ENCODE measurements at regions not wholly inside any gene's neighbourhood (a gene's known extent, or its start where the extent isn't known, plus 50 kb on each side); places are given as distances from the start of the nearest gene placed in this dataset.

DNA sequence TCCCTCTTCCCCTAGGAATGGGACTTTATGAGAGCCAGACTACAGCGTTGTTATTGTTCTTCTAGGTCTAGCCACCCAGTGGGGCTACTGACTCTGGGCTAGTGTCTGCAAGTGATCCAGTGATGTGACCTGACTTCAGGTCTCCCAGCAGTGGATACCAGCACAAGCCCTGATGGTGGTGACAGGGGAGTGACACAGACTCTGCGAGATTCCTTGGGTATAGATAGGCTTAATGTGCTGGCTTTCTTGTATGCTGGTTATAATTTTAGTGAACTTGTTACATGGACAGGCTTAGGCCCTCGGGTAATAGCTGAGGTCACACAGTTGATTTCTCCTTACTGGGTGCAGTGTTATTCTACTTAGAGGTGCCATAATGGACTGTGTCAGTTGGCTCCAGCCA is 106.9 kb downstream of the TBC1D30 start:
- H3K4me1 Mint-ChIP-seq: peaks cover 14% of the 10 kb centered on the region
- no peaks in the 10 kb centered on the region for H3K36me3 Mint-ChIP-seq

GRCh38 chr12:64931981-64932380 is 107.5 kb downstream of the TBC1D30 start:
- Mint-ChIP-seq H3K27ac (no peak overlapping the region), H3K9me3 (peaks cover 27% of the 10 kb centered on the region), H3K36me3 (no peaks in the 10 kb centered on the region), H3K27me3 (ENCODE audit: low read depth) (peaks cover 14% of the 10 kb centered on the region), H3K4me1 (peaks cover 14% of the 10 kb centered on the region), H3K4me3 (no peak overlapping the region)
- DNase-seq (ENCODE audit: low spot score in 2 of 2, unreplicated experiment in 2 of 2): no peak
- TF ChIP-seq, protein P1, sequence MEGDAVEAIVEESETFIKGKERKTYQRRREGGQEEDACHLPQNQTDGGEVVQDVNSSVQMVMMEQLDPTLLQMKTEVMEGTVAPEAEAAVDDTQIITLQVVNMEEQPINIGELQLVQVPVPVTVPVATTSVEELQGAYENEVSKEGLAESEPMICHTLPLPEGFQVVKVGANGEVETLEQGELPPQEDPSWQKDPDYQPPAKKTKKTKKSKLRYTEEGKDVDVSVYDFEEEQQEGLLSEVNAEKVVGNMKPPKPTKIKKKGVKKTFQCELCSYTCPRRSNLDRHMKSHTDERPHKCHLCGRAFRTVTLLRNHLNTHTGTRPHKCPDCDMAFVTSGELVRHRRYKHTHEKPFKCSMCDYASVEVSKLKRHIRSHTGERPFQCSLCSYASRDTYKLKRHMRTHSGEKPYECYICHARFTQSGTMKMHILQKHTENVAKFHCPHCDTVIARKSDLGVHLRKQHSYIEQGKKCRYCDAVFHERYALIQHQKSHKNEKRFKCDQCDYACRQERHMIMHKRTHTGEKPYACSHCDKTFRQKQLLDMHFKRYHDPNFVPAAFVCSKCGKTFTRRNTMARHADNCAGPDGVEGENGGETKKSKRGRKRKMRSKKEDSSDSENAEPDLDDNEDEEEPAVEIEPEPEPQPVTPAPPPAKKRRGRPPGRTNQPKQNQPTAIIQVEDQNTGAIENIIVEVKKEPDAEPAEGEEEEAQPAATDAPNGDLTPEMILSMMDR (IDR thresholded peaks at IDR 0.05; ENCODE audit: unreplicated experiment): no peak

More for the DNA sequence above, 106.9 kb downstream of the TBC1D30 start:
- Mint-ChIP-seq H3K27ac (no peak overlapping the region), H3K27me3 (ENCODE audit: low read depth) (peaks cover 15% of the 10 kb centered on the region), H3K4me3 (no peak overlapping the region), H3K9me3 (peaks cover 30% of the 10 kb centered on the region)
- DNase-seq (ENCODE audit: low spot score in 2 of 2, unreplicated experiment in 2 of 2): no peak
- TF ChIP-seq, protein P1 (IDR thresholded peaks at IDR 0.05; ENCODE audit: unreplicated experiment): no peak

GRCh38 chr12:64933791-64934190 is 109.3 kb downstream of the TBC1D30 start:
- Mint-ChIP-seq H3K4me3 (no peak overlapping the region), H3K4me1 (peaks cover 14% of the 10 kb centered on the region), H3K36me3 (peaks cover 3% of the 10 kb centered on the region), H3K27ac (no peak overlapping the region), H3K27me3 (ENCODE audit: low read depth) (peaks cover 7% of the 10 kb centered on the region), H3K9me3 (peaks cover 17% of the 10 kb centered on the region)
- TF ChIP-seq, protein P1 (IDR thresholded peaks at IDR 0.05; ENCODE audit: unreplicated experiment): no peak
- DNase-seq (ENCODE audit: low spot score in 2 of 2, unreplicated experiment in 2 of 2): no peak

- Mint-ChIP-seq H3K4me3 (no peak overlapping the region), H3K4me1 (peaks cover 3% of the 10 kb centered on the region), H3K9me3 (peaks cover 16% of the 10 kb centered on the region), H3K36me3 (peaks cover 3% of the 10 kb centered on the region), H3K27me3 (ENCODE audit: low read depth) (peaks cover 2% of the 10 kb centered on the region), H3K27ac (no peak overlapping the region)
- TF ChIP-seq, protein P1 (IDR thresholded peaks at IDR 0.05; ENCODE audit: unreplicated experiment): no peak
- no peak for DNase-seq (ENCODE audit: low spot score in 2 of 2, unreplicated experiment in 2 of 2)
Measured at GRCh38 chr12:64937452-64937851, 113.0 kb downstream of the TBC1D30 start.

GRCh38 chr12:64938179-64938578 is 113.7 kb downstream of the TBC1D30 start:
- DNase-seq (ENCODE audit: low spot score in 2 of 2, unreplicated experiment in 2 of 2): no peak
- H3K27me3 Mint-ChIP-seq (ENCODE audit: low read depth): peaks cover 2% of the 10 kb centered on the region
- peaks cover 16% of the 10 kb centered on the region for H3K9me3 Mint-ChIP-seq
- TF ChIP-seq, protein P1 (IDR thresholded peaks at IDR 0.05; ENCODE audit: unreplicated experiment): no peak
- H3K4me3 Mint-ChIP-seq: no peak overlapping the region
- no peaks in the 10 kb centered on the region for H3K4me1 Mint-ChIP-seq
- peaks cover 3% of the 10 kb centered on the region for H3K36me3 Mint-ChIP-seq
- no peak overlapping the region for H3K27ac Mint-ChIP-seq

DNA sequence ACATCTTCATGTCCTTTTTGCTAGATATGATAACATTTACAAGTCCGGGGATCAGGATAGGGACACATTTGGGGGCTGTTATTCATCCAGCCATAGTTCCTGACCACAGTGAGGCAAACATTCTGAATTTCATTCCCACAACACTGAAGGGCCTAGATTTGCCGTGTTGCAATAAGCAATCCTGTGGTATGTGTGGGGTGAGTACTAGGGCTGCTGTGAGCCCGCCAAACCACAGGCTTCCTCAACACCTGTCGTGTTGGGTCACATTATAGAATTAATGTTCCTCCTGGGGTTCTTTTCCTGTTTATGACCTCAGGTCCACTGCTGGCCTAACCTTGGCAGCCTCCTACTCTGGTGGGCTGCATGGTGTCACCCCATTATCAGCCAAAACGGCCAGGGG is 119.2 kb downstream of the TBC1D30 start:
- Mint-ChIP-seq H3K36me3 (peaks cover 2% of the 10 kb centered on the region), H3K4me3 (no peak overlapping the region), H3K27ac (no peak overlapping the region), H3K4me1 (peaks cover 3% of the 10 kb centered on the region), H3K27me3 (ENCODE audit: low read depth) (peaks cover 2% of the 10 kb centered on the region), H3K9me3 (peaks cover 9% of the 10 kb centered on the region)
- TF ChIP-seq, protein P1 (IDR thresholded peaks at IDR 0.05; ENCODE audit: unreplicated experiment): no peak
- no peak for DNase-seq (ENCODE audit: low spot score in 2 of 2, unreplicated experiment in 2 of 2)
